ENCODE measurements at regions not wholly inside any gene's neighbourhood (a gene's known extent, or its start where the extent isn't known, plus 50 kb on each side); places are given as distances from the start of the nearest gene placed in this dataset.

GRCh38 chr9:18106006-18106560, 367.9 kb upstream of the ADAMTSL1 start:
- H3K27me3 Mint-ChIP-seq: no peaks in the 10 kb centered on the region
- POLR2A ChIA-PET: no interaction called here
- no peak overlapping the region for H3K27ac Mint-ChIP-seq
- peaks cover 2% of the 10 kb centered on the region for H3K9me3 Mint-ChIP-seq (ENCODE audit: insufficient read depth)
- H2AFZ ChIP-seq (ENCODE audit: insufficient read depth, low read depth, low read length, poor library complexity, severe bottlenecking): no peak overlapping the region
- TF ChIP-seq CTCF (IDR thresholded peaks at IDR 0.05): no peak
- TF ChIP-seq EZH2 (IDR thresholded peaks at IDR 0.05; ENCODE audit: borderline replicate concordance, insufficient read depth, low read depth, low read length, poor library complexity, severe bottlenecking): no peak
- H3K9me3 ChIP-seq (ENCODE audit: control extremely low read depth in 1 of 3, control insufficient read depth in 2 of 3, insufficient read depth in 1 of 3, low read length in 2 of 3): no peaks in the 10 kb centered on the region
- CTCF ChIA-PET: no interaction called here
- no peak overlapping the region for H3K27ac ChIP-seq (ENCODE audit: low read length in 2 of 2)
- H3K4me3 Mint-ChIP-seq: no peak overlapping the region
- intact Hi-C loops (cut with micrococcal nuclease): no loop called here
- no peaks in the 10 kb centered on the region for H4K20me1 ChIP-seq (ENCODE audit: control insufficient read depth, insufficient read depth, low read length, poor library complexity, severe bottlenecking)
- ATAC-seq (ENCODE audit: low read depth) (no peak), DNase-seq (no peak)
- no peak overlapping the region for H3K4me2 ChIP-seq (replicated peaks; ENCODE audit: low read depth, low read length, poor library complexity, severe bottlenecking)
- WGBS (ENCODE audit: insufficient coverage): 70% methylated on average over 1 of the region's 4 CpGs
- no peak overlapping the region for H3K4me3 ChIP-seq (ENCODE audit: control extremely low read depth in 1 of 5, extremely low read depth in 1 of 5, insufficient read depth in 1 of 5, low read depth in 2 of 5, low read length in 4 of 5)
- no peaks in the 10 kb centered on the region for H3K4me1 Mint-ChIP-seq
- no peaks in the 10 kb centered on the region for H3K4me1 ChIP-seq (ENCODE audit: control insufficient read depth in 2 of 2, insufficient read depth in 2 of 2, low read length in 2 of 2)
- no peaks in the 10 kb centered on the region for H3K36me3 ChIP-seq (replicated peaks in 1 of 2; ENCODE audit: control extremely low read depth in 1 of 2, control insufficient read depth in 1 of 2, extremely low read depth in 1 of 2, insufficient read depth in 2 of 2, low read length in 1 of 2)
- H3K27me3 ChIP-seq (replicated peaks in 1 of 4; ENCODE audit: control extremely low read depth in 1 of 4, control insufficient read depth in 3 of 4, insufficient read depth in 4 of 4, low read length in 3 of 4): no peaks in the 10 kb centered on the region
- no peak overlapping the region for H3K9ac ChIP-seq (ENCODE audit: low read length)
- no peaks in the 10 kb centered on the region for H3K79me2 ChIP-seq (ENCODE audit: control insufficient read depth, insufficient read depth, low read length)

GRCh38 chr9:18109675-18110074, 364.3 kb upstream of the ADAMTSL1 start:
- no peak overlapping the region for H3K9ac ChIP-seq (ENCODE audit: low read length)
- ATAC-seq (ENCODE audit: low read depth) (no peak), DNase-seq (no peak)
- H3K27ac ChIP-seq (ENCODE audit: low read length in 2 of 2): no peak overlapping the region
- no peaks in the 10 kb centered on the region for H3K27me3 ChIP-seq (replicated peaks in 1 of 4; ENCODE audit: control extremely low read depth in 1 of 4, control insufficient read depth in 3 of 4, insufficient read depth in 4 of 4, low read length in 3 of 4)
- H3K36me3 ChIP-seq (replicated peaks in 1 of 2; ENCODE audit: control extremely low read depth in 1 of 2, control insufficient read depth in 1 of 2, extremely low read depth in 1 of 2, insufficient read depth in 2 of 2, low read length in 1 of 2): no peaks in the 10 kb centered on the region
- H2AFZ ChIP-seq (ENCODE audit: insufficient read depth, low read depth, low read length, poor library complexity, severe bottlenecking): no peak overlapping the region
- Mint-ChIP-seq H3K27ac (no peak overlapping the region), H3K4me1 (no peaks in the 10 kb centered on the region), H3K4me3 (no peak overlapping the region), H3K9me3 (ENCODE audit: insufficient read depth) (peaks cover 2% of the 10 kb centered on the region), H3K27me3 (no peaks in the 10 kb centered on the region)
- no peaks in the 10 kb centered on the region for H3K4me1 ChIP-seq (ENCODE audit: control insufficient read depth in 2 of 2, insufficient read depth in 2 of 2, low read length in 2 of 2)
- no peak overlapping the region for H3K4me2 ChIP-seq (replicated peaks; ENCODE audit: low read depth, low read length, poor library complexity, severe bottlenecking)
- 72% methylated on average over 2 of the region's 4 CpGs for WGBS (ENCODE audit: insufficient coverage)
- ChIA-PET CTCF (no interaction called here), POLR2A (no interaction called here)
- no peaks in the 10 kb centered on the region for H3K79me2 ChIP-seq (ENCODE audit: control insufficient read depth, insufficient read depth, low read length)
- intact Hi-C loops (cut with micrococcal nuclease): no loop called here
- TF ChIP-seq EZH2 (IDR thresholded peaks at IDR 0.05; ENCODE audit: borderline replicate concordance, insufficient read depth, low read depth, low read length, poor library complexity, severe bottlenecking) (no peak), CTCF (IDR thresholded peaks at IDR 0.05) (no peak)
- H4K20me1 ChIP-seq (ENCODE audit: control insufficient read depth, insufficient read depth, low read length, poor library complexity, severe bottlenecking): no peaks in the 10 kb centered on the region
- no peak overlapping the region for H3K4me3 ChIP-seq (ENCODE audit: control extremely low read depth in 1 of 5, extremely low read depth in 1 of 5, insufficient read depth in 1 of 5, low read depth in 2 of 5, low read length in 4 of 5)
- no peaks in the 10 kb centered on the region for H3K9me3 ChIP-seq (ENCODE audit: control extremely low read depth in 1 of 3, control insufficient read depth in 2 of 3, insufficient read depth in 1 of 3, low read length in 2 of 3)

Measured in B cell (primary cell).